Right renal cortex interstitium (tissue), 3 donors: ENCODE measurements at regions not wholly inside any gene's neighbourhood (a gene's known extent, or its start where the extent isn't known, plus 50 kb on each side); places are given as distances from the start of the nearest gene placed in this dataset.
A peak's percentile ranks its signal among the peaks of the same experiment; 100 is the strongest.
"Not testable (repeated sequence)": the region's sequence is repeated elsewhere in the genome, so short reads cannot be mapped to it uniquely, and the experiment has no call there.

Experiments used
- DNase-seq, 3 donors: peaks; one replicate each; pipeline ENCODE4 v3.0.0-alpha.2; 2013; ENCODE audit warnings: low read depth in 3 of 3, low spot score in 2 of 3

DNA sequence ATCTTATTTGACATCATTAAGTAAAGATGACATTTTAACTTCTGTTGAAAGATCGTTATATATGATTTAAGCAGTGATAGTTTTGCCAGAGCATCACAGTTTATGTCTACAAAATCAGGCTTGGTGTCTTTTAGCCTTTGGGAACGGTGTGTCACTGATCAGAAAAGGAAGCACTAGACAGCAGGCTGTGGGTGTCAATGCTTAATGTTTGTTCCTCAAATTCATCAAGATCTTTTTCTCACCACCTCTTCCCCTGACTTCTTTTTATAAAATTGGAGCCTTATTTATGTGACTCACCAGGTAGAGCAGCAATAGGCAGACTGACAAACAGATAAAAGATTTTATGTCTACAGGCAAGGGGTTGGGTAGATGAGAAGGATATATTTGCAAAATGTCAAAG is 1558.5 kb downstream of the EFNB2 start:
- DNase-seq = no peak

DNA sequence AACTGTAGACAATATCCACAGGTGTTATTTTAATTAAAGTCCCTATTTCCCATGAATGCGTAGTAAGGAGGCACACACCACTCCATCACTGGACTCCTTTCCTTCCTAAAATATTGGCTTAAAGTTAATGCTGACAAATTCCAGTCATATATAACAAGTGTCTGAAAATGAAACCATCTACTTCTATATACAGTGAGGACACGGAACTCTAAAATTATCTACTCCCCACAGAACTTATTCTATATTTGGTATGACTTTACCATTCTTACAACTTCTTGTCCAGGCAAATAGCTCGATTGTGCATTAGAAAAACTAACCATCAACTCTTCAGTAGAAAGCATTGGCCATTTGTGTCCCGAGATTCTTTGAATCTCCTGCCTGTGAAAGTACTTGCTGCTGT is 1560.2 kb downstream of the EFNB2 start:
- DNase-seq = no peak

DNA sequence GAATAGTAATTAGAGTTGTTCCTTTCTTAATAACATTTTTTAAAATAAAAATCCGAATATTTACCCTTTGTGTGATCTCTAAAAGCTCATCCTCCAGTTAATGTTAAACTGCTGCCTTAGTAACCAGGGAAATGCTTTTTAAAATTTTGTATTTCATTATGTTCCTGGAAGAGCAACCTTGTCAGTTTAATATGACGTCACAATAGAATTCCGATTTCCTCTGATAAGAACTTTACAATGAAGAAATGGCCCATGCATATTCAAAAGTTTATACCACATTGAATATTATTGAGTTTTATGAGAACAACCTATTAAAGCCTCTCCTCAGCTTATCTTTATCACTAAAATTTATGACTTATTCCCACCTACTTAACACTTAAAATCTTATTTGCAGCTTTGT is 1566.6 kb downstream of the EFNB2 start:
- no peak for DNase-seq

DNA sequence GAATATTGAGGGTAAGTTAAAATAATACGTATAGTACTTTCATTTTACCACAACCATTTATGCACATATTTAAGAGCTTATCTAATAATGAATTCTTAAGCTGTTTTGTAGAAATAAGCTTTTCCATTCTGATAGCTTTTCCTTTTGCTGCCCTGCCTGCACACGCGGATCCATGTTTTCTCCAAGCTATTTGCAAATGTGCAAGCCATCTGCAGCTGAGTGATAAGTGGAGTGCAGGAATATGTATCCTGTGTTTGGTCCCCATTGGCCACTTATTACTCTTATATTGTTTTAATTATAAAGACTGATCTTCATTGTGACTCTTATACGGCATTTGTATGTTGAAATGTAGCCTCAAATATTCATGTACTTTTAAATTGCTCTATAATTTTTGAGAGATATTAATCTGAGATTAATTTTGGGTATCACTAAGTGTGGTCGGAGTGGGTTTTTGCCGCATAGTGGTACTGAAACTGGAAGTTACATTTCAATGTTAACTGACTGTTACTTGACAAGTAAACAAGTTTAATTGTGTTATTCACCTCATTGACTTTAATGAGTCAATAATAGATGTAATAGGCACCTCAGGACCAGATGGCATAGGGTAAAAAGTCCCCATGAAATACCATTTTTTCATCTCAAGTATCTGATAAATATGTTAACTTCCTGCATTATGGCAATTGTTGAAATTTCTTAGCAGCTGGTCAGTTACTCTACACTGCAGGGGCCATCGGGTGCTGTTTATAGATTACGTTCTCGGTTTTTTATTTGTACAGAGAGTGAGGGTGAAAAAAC is 1567.4 kb downstream of the EFNB2 start:
- no peak for DNase-seq

DNA sequence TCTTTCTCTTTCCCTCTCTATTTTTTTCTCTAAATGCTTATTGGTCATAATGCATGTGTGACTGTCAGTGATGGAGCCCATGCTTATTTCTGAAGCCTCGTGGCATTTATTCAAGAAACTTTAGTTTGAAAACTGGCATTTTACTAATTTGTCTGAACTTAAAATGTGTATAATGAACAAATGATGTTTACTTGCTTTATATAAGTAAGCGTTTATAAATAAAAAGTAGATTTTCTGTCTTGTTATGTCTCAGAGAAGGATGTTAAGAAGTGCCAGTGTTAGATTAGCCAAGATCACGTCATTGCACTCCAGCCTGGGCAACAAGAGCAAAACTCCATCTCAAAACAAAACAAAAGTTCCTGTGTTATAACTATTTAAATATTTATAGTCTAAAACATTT is 1568.1 kb downstream of the EFNB2 start:
- DNase-seq = no peak

DNA sequence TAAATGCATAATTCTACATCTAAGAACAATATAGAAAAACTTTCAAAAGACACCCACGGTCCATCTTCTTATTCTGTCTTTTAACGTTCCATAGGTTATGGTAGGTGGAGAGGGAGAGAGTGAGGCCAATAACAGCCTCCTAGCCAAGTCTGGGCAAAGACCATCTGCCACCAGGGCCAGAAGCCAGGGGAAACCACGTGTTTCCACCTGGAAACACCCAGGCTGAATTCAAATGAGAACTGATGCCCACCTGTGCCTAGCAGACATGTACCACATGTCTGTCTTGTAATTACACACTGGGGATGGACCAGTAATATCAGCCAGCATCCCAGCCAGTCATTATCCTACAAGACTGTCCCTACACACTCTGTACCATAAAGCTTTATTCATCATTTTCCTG is 1573.1 kb downstream of the EFNB2 start:
- no peak for DNase-seq

DNA sequence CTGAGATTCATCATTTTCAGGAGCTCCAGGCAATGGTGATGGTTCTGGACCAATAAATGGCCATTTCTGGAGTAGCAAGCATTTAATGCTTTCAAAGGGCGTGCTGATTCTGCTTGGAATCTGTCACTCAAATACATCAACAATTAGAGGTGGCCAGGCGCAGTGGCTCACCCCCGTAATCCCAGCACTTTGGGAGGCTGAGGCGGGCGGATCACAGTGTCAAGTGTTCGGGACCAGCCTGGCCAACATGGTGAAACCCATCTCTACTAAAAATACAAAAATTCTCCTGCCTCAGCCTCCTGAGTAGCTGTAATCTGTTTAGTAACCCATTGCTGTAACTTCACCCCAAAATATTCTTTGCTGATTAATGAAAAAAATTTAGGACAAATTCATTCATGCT is 1574.2 kb downstream of the EFNB2 start:
- DNase-seq = no peak

DNA sequence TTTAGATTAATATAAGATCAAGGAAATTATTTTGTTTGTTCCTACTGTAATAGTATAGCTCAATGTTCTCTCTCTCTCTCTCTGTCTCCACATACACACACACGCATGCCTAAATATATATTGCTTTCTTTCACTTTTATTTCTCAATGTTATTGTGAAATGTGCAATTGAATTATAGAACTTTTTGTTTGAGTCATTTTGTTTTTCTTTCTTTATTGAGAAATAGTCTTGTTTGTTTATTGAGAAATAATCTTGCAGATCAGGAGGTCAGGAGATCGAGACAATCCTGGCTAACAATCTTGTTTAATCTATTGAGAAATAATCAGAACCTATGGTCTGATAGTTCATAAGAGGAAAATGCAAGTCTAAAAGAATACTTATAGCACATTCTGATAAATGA is 1581.3 kb downstream of the EFNB2 start:
- no peak for DNase-seq

DNA sequence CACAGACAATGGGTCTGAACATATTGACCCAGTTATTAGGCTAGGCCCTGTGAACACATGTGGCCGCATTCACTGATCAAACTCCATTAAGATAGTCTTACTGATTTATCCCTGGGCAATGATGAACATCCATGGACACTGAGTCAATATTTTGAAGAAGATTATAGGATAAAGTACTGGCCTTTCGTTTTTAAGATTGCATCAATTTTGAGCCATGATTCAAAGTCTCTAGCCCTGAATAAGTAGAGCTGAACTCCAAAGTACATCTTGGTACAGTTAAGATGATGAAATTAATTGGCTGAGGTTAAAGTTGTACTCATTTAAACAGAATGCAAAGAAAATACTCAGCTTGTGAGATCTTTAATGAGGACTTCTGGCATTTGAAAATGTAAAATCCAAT is 1581.9 kb downstream of the EFNB2 start:
- no peak for DNase-seq

DNA sequence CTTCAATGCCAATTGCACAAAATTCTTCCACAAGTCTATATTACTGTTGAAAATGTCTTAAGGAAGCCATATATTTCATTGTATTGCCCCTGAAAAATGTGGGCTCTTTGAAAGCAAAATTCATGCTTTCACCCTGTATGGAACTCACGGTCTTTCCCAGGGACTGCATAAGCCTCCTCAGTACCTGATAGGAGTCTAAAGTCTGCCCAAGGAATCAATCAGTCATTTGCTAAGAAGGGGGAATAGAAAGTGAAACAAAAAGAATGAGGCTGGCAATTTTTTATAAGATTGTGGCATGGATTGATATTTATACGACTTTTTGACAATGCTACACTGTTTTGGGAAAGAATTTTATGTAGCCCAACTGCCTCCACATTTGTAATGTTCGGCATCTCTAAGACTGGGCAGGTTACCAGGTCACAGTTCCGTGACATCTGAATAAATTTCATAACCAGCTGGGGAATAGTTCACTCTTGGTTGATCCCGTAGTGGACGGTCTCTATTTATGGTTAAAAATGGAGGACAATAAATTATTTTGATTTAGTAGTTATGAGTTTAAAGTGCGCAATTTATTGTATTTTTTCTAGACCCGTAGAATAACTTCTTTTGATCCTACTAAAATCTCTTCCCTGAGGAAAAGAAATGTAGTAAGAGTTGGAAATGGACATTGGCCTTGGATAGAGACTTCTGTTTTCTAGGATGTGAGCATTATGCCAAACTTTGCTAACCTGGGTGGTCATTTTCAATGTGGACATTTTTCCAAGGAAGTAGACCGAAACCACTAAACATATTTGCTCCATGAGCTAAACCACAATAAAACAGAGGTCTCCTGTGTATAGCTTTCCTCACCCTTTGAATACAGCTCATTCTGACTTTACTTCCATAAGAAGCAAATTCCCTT is 1585.4 kb downstream of the EFNB2 start:
- no peak for DNase-seq

DNA sequence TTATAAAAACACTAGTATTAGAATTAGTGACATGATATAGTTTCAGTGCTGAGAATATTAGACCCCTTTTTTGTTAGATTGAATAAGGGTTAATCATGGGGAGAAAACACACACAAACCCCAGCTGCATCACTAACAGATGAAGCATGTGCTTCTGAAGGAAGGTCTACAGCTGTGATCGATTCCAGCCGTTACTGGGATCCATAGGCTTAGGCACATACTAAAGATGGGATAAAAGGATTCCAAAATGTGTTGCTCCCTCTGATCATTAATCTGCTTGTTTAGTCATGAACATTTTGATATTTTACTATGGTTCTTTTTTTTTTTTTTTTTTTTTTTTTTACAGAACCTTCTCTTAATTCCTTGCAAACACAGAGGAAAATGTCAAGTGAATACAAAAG is 1591.3 kb downstream of the EFNB2 start:
- DNase-seq = no peak

DNA sequence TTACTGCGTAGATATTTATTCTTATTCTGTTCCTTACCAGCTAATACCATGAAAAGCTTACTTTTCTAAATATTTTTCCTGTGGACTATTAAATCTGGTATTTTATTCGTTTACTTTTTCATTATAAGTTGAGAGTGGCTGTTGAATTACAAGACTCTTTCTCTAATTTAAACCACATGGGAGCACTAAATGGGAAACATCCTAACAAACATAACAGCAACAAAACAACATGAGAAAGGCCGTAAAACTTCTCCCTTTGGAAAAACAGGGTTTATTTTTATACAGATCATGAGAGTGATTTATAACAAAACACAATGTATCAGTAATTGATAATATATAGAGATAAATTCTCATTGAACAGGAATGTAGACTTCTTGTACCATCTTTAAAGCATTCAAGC is 1592.1 kb downstream of the EFNB2 start:
- DNase-seq = no peak

DNA sequence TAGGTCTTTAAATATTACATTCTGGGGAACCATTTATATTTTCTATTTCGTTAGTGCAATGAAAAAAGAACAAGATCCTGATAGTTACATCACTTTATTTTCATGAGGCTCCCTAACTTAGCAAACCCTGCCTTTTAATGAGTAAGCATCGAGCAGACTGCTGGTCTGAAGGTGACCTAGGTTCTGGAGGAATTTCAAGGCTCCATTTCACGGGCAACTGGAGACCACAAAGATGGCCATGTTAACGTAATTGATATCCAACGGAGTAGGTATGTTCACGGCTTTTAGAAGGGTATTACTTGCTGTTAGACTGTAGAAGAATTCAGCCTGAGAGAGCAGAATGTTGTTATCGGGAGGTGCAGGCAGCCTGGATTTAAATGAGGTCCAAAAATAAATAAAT is 1597.6 kb downstream of the EFNB2 start:
- DNase-seq = no peak

DNA sequence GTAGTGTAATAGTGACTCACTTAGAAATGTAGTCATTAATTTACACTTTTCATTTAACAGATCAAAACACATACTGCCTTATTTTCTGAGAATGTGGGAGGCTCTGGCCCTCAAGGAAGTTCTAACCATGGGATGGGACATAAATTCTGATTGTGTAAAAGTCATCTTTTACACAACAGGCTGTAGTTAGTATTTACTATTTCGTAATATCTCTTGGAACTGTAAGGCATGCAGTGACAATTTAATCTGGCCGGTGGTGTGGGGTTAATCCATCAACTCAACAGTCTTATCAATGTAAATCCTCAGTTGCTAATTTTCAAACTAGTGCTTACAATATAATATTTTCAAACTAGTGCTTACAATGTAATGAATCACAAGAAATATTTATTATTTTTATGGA is 1599.2 kb downstream of the EFNB2 start:
- DNase-seq = no peak

DNA sequence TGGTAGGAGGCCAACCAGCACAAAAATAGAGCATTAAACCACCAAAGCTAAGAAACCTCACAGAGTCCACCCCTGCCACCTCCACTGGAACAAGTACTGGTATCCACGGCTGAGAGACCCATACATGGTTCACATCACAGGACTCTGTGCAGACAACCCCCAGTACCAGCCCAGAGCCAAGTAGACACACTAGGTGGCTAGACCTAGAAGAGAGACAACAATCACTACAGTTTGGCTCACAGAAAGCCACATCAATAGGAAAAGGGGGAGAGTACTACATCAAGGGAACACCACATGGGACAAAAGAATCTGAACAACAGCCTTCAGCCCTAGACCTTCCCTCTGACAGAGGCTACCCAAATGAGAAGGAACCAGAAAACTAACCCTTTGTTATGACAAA is 1614.9 kb downstream of the EFNB2 start:
- not testable (repeated sequence) for DNase-seq

DNA sequence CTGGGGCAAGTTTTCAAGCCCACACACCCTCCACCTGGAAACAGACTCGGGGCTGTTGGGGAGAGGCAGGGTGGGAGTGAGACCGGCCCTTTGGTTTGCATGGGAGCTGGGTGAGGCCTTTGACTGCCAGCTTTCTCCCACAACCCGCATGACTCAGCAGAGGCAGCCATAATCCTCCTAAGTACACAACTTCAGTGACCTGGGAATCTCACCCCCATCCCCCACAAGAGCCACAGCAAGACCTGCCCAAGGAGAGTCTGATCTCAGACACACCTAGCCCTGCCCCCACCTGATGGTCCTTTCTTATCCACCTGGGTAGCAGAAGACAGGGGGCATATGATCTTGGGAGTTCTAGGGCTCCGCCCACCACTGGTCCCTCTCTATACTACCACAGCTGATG is 1615.4 kb downstream of the EFNB2 start:
- DNase-seq = no peak

DNA sequence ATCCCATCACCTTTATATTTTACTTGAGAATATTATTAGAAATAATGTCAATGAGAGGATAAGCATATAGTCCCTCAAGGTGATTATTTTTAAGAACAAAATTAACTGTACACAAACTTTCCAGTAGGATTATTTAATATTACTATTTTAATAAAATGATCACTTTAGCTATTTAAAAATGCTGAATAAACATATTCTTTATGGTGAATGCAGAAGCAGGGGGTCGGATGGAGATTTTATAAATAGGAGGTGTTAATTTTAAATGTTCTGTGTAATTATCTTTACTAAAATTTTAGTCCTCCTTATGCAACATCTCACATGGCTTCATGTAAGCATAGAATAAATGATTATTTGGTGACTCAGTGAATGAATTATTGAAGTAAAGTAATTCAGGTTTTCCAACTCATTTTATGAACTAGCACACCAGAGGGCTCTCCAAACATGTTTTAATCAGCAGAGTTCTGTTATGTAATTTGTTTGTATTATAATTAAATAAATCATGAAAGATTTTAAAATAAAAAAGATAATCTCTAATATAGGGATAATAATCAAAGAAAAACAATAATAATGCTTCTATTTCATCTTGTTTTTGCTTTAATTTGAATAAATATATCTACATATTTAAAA is 1635.2 kb downstream of the EFNB2 start:
- no peak for DNase-seq

DNA sequence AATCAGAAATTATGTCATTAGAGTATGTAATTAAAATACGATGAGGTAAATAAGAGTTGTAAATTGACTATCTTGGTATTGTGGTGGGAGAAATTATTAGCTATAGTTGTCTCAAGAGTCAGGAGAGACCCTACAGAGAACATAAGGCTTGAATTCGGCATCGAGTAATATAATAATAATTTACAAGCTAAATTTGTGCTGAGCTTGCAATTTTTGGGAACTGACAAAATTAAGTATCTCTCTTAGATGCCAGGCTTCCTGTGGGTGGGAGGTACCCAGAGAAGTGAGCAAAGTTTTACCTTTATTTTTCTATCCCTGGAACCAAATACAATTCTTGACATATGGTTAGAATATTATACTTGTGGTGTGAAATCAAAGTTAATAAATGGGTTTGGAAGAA is 1637.0 kb downstream of the EFNB2 start:
- no peak for DNase-seq

DNA sequence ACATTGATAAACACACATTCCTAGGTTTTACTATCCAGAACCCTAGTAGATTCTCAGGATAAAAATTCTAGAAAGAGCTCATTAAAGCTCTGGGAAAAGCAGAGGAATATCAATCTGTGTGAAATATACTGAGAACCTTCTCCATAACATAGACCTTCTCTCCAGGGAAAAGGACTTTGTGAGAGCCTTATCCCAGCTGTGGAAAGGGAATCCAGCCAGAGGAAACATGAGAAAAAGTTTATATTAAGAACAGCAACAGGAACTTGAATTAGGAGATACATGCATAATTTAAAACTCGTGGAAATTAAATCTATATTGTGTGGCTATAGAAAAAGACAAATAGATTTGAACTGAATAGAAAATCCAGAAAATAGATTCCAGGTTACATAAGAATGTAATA is 1639.9 kb downstream of the EFNB2 start:
- peak in 1 of 3 donors; percentile 38 for DNase-seq

DNA sequence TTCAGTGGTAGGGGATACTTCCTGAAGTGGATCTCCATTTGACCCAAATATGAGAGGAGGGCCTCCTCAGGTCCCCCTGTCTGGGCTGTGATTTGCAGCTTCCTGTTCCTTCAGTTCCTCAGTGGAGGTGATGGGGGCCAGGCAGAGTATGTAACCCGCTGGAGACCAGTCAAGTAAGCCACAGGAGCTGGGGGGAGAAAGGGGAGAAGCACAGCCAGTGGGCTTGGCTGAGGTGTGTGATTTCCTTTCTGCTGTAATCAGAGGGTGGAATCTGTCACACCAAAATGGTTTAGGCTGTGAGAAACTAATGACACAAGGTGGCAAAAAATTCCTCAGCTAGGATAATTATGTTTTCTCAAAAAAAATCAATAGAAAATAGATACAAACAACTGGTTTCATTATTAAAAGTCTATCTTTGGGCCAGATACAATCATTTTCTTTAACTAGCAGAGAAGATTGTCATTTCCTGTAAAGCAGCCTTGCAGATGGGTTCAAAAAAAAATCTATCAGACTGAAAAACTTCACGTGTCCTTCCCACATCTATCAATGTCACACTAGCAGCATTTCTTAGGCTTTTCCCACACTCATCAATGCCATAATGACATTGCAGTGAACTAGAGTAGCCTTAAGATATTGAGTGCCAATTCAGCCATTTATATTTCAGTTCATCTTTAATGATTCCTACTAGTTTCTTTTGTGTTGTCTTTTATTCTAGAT is 1660.3 kb downstream of the EFNB2 start:
- DNase-seq = no peak

DNA sequence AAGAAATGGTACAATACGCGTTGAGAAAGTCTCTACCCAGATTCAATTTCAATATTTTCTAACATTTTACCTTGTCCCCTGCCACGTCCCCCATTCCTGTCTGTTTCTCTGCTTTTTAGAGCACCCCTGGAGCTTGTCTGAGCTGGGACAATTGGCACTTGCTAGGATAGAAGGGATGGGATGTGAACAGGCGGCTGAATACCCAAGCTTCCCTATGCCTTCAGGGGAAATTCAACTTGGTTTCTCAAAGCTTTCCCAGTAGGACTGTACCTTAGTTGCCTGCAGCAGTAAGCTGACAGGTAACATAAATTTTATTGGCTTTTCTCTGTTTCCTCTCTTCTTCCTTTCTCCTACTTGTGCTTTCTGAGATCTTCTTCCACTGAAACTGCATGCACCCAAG is 1663.3 kb downstream of the EFNB2 start:
- DNase-seq = no peak
